ENCODE measurements at regions not wholly inside any gene's neighbourhood (a gene's known extent, or its start where the extent isn't known, plus 50 kb on each side); places are given as distances from the start of the nearest gene placed in this dataset.

- WGBS, 2 experiments (ENCODE audit: insufficient coverage in 1 of 2, insufficient read length in 1 of 2), result 91 to 100% methylated on average over 1 of the region's 1 CpG
- Mint-ChIP-seq H3K9me3 (no peaks in the 10 kb centered on the region), H3K27me3 (ENCODE audit: insufficient read depth) (no peaks in the 10 kb centered on the region), H3K4me1 (no peaks in the 10 kb centered on the region), H3K4me3 (no peak overlapping the region), H3K27ac (no peak overlapping the region), H3K36me3 (ENCODE audit: low read depth) (no peaks in the 10 kb centered on the region)
- no peak for TF ChIP-seq CTCF (conservative IDR thresholded peaks at IDR 0.05)
- no peak overlapping the region for H3K9ac ChIP-seq (ENCODE audit: extremely low read depth, low read length, poor library complexity, severe bottlenecking)
- H3K4me3 ChIP-seq (ENCODE audit: low read length), result no peak overlapping the region
- no peaks in the 10 kb centered on the region for H3K9me3 ChIP-seq (ENCODE audit: control insufficient read depth, low read length)
- no peaks in the 10 kb centered on the region for H3K36me3 ChIP-seq (ENCODE audit: control insufficient read depth, insufficient read depth, low read length)
- H3K4me1 ChIP-seq (ENCODE audit: control insufficient read depth, insufficient read depth, low read length), result no peaks in the 10 kb centered on the region
- no peaks in the 10 kb centered on the region for H3K27me3 ChIP-seq (ENCODE audit: control insufficient read depth, insufficient read depth, low read length, poor library complexity, severe bottlenecking)
- DNase-seq, result no peak
- no peak overlapping the region for H3K27ac ChIP-seq (ENCODE audit: low read depth, low read length)
Observed at GRCh38 chr6:25052181-25052580, 116.4 kb upstream of the RIPOR2 start.

GRCh38 chr6:25053875-25054371 lies 118.2 kb upstream of the RIPOR2 start:
- no peaks in the 10 kb centered on the region for H3K36me3 ChIP-seq (ENCODE audit: control insufficient read depth, insufficient read depth, low read length)
- Mint-ChIP-seq H3K9me3 (no peaks in the 10 kb centered on the region), H3K4me1 (no peaks in the 10 kb centered on the region), H3K27me3 (ENCODE audit: insufficient read depth) (no peaks in the 10 kb centered on the region), H3K4me3 (no peak overlapping the region), H3K27ac (no peak overlapping the region), H3K36me3 (ENCODE audit: low read depth) (no peaks in the 10 kb centered on the region)
- no peak overlapping the region for H3K9ac ChIP-seq (ENCODE audit: extremely low read depth, low read length, poor library complexity, severe bottlenecking)
- peak; percentile 17 for TF ChIP-seq CTCF (conservative IDR thresholded peaks at IDR 0.05)
- H3K27me3 ChIP-seq (ENCODE audit: control insufficient read depth, insufficient read depth, low read length, poor library complexity, severe bottlenecking), result no peaks in the 10 kb centered on the region
- no peaks in the 10 kb centered on the region for H3K4me1 ChIP-seq (ENCODE audit: control insufficient read depth, insufficient read depth, low read length)
- 77% methylated on average over 2 of the region's 2 CpGs; no CpG with 5 or more reads in 1 of the 2 experiments for WGBS, 2 experiments (ENCODE audit: insufficient coverage in 1 of 2, insufficient read length in 1 of 2)
- H3K9me3 ChIP-seq (ENCODE audit: control insufficient read depth, low read length), result no peaks in the 10 kb centered on the region
- no peak overlapping the region for H3K4me3 ChIP-seq (ENCODE audit: low read length)
- DNase-seq, result no peak
- H3K27ac ChIP-seq (ENCODE audit: low read depth, low read length), result no peak overlapping the region

GRCh38 chr6:25054469-25054868 lies 118.7 kb upstream of the RIPOR2 start:
- Mint-ChIP-seq H3K4me1 (no peaks in the 10 kb centered on the region), H3K4me3 (no peak overlapping the region), H3K27me3 (ENCODE audit: insufficient read depth) (no peaks in the 10 kb centered on the region), H3K36me3 (ENCODE audit: low read depth) (no peaks in the 10 kb centered on the region), H3K27ac (no peak overlapping the region), H3K9me3 (no peaks in the 10 kb centered on the region)
- H3K9me3 ChIP-seq (ENCODE audit: control insufficient read depth, low read length), result no peaks in the 10 kb centered on the region
- WGBS, 2 experiments (ENCODE audit: insufficient coverage in 1 of 2, insufficient read length in 1 of 2), result 90 to 96% methylated on average over 3 of the region's 3 CpGs
- no peaks in the 10 kb centered on the region for H3K4me1 ChIP-seq (ENCODE audit: control insufficient read depth, insufficient read depth, low read length)
- H3K9ac ChIP-seq (ENCODE audit: extremely low read depth, low read length, poor library complexity, severe bottlenecking), result no peak overlapping the region
- H3K27ac ChIP-seq (ENCODE audit: low read depth, low read length), result no peak overlapping the region
- no peak for DNase-seq
- no peaks in the 10 kb centered on the region for H3K36me3 ChIP-seq (ENCODE audit: control insufficient read depth, insufficient read depth, low read length)
- H3K27me3 ChIP-seq (ENCODE audit: control insufficient read depth, insufficient read depth, low read length, poor library complexity, severe bottlenecking), result no peaks in the 10 kb centered on the region
- no peak for TF ChIP-seq CTCF (conservative IDR thresholded peaks at IDR 0.05)
- no peak overlapping the region for H3K4me3 ChIP-seq (ENCODE audit: low read length)
